HCT116 (cell line): ENCODE measurements at regions not wholly inside any gene's neighbourhood (a gene's known extent, or its start where the extent isn't known, plus 50 kb on each side); places are given as distances from the start of the nearest gene placed in this dataset.

Source experiments
- ATAC-seq: fragments of 200-7000 bp; cut with Tn5 transposase; 2 replicates; pipeline ENCODE4 v1.9.1; 2020; ENCODE audit warnings: mild to moderate bottlenecking, moderate library complexity
- BruUV-seq: library from RNA; stranded (reverse); fragments of 400-500 nt; replicated peaks from 2 replicates; lab custom pipeline; 2021; lab: Mats Ljungman, UMichigan
- CTCF ChIA-PET: fragments of 300-600 bp; sonication (Branson Sonifier 250); formaldehyde crosslinking; loops from one replicate; lab custom pipeline; 2021; ENCODE audit warnings: antibody characterized with exemption; lab: Charles Lee
- POLR2A ChIA-PET: fragments of 300-600, 350-600 bp; sonication (Branson Sonifier 250); formaldehyde crosslinking; loops from one replicate; lab custom pipeline; 2021; ENCODE audit warnings: antibody characterized with exemption; lab: Charles Lee
- RAD21 ChIA-PET, 2 experiments: fragments of 300-600 bp; sonication (Branson Sonifier 250); formaldehyde crosslinking; loops; one replicate each; lab custom pipeline; 2023; ENCODE audit warnings: low total read pairs in 2 of 2; ENCODE audit not compliant: uncharacterized antibody in 2 of 2, unreplicated experiment in 2 of 2, low non-redundant PET in 1 of 2; lab: Charles Lee
- DNase-seq: peaks from one replicate; pipeline ENCODE4 v3.0.0-alpha.2; 2010; ENCODE audit warnings: low read depth, low spot score
- H2AFZ ChIP-seq: fragments of 200-600 bp; shearing (Covaris generic), sonication (generic); 2 replicates; pipeline ENCODE4 v1.6.1; 2017; ENCODE audit warnings: low read depth, mixed run types, mixed read lengths, antibody characterized with exemption, low read length; ENCODE audit not compliant: poor library complexity, severe bottlenecking
- H3K27ac ChIP-seq: 2 replicates; pipeline ENCODE4 v1.5.1; 2012; ENCODE audit warnings: low read depth, low read length
- H3K27me3 ChIP-seq: fragments of 200-600 bp; sonication (generic); 2 replicates; pipeline ENCODE4 v1.6.1; 2016; ENCODE audit warnings: mixed run types, low read length, mixed read lengths; ENCODE audit not compliant: insufficient read depth
- H3K36me3 ChIP-seq, 2 experiments: fragments of 200-500 bp in 1 of 2; fragments of 200-600 bp in 1 of 2; sonication (Bioruptor generic) in 1 of 2; sonication (generic) in 1 of 2; 2 replicates each; pipeline versions ENCODE4 v1.5.1 to v1.6.1; 2014 to 2016; ENCODE audit warnings: low read length in 2 of 2, inconsistent platforms in 1 of 2, mixed read lengths in 1 of 2, mixed run types in 1 of 2; ENCODE audit not compliant: insufficient read depth in 2 of 2, control insufficient read depth in 1 of 2
- H3K4me1 ChIP-seq, 2 experiments: fragments of 200-600 bp in 1 of 2; sonication (generic) in 1 of 2; 2 replicates each; pipeline versions ENCODE4 v1.5.1 to v1.6.1; 2012 to 2017; ENCODE audit warnings: low read length in 2 of 2, inconsistent platforms in 1 of 2, mild to moderate bottlenecking in 1 of 2, mixed read lengths in 1 of 2, mixed run types in 1 of 2, moderate library complexity in 1 of 2; ENCODE audit not compliant: insufficient read depth in 2 of 2, control insufficient read depth in 1 of 2
- H3K4me2 ChIP-seq: fragments of 200-600 bp; sonication (generic); 2 replicates; pipeline ENCODE4 v1.6.1; 2017; ENCODE audit warnings: mixed run types, low read length, mixed read lengths
- H3K4me3 ChIP-seq, 2 experiments: fragments of 200-600 bp in 1 of 2; sonication (generic) in 1 of 2; replicated peaks in 1 of 2; 2 replicates each; pipeline ENCODE4 v1.5.1; 2011 to 2016; ENCODE audit warnings: low read length in 2 of 2, control low read depth in 1 of 2, low read depth in 1 of 2, mild to moderate bottlenecking in 1 of 2, mixed read lengths in 1 of 2, mixed run types in 1 of 2
- H3K79me2 ChIP-seq: fragments of 200-600 bp; sonication (generic); 2 replicates; pipeline ENCODE4 v1.6.1; 2017; ENCODE audit warnings: mild to moderate bottlenecking, mixed run types, low read length, moderate library complexity, mixed read lengths; ENCODE audit not compliant: insufficient read depth
- H3K9ac ChIP-seq: fragments of 200-600 bp; sonication (generic); 2 replicates; pipeline ENCODE4 v1.6.1; 2016; ENCODE audit warnings: low read length, mixed read lengths
- H3K9me2 ChIP-seq: fragments of 200-600 bp; sonication (generic), shearing (Covaris generic); 2 replicates; pipeline ENCODE4 v1.6.1; 2017; ENCODE audit warnings: mixed run types, mild to moderate bottlenecking, moderate library complexity; ENCODE audit not compliant: insufficient read depth
- H3K9me3 ChIP-seq, 2 experiments: fragments of 200-500 bp in 1 of 2; fragments of 200-600 bp in 1 of 2; sonication (Bioruptor generic) in 1 of 2; sonication (generic) in 1 of 2; 2 replicates each; pipeline ENCODE4 v1.6.1; 2014 to 2017; ENCODE audit warnings: low read length in 2 of 2, mixed read lengths in 2 of 2, inconsistent platforms in 1 of 2, low read depth in 1 of 2, mild to moderate bottlenecking in 1 of 2, mixed run types in 1 of 2, moderate library complexity in 1 of 2; ENCODE audit not compliant: control insufficient read depth in 1 of 2, insufficient read depth in 1 of 2
- H4K20me1 ChIP-seq: fragments of 200-600 bp; sonication (generic), shearing (Covaris generic); 2 replicates; pipeline ENCODE4 v1.6.1; 2017; ENCODE audit warnings: mixed run types, mild to moderate bottlenecking, moderate library complexity; ENCODE audit not compliant: insufficient read depth
- CBX3 ChIP-seq: IDR thresholded peaks from 2 replicates; pipeline ENCODE4 v1.6.1; 2012; ENCODE audit warnings: low read depth
- CEBPB ChIP-seq: IDR thresholded peaks from 2 replicates; pipeline ENCODE4 v1.6.1; 2012; ENCODE audit warnings: low read depth
- EZH2 ChIP-seq: fragments of 200-600 bp; sonication (generic); IDR thresholded peaks from 2 replicates; pipeline ENCODE4 v1.6.1; 2017; ENCODE audit warnings: antibody characterized with exemption, mixed run types
- FOSL1 ChIP-seq: IDR thresholded peaks from 2 replicates; pipeline ENCODE4 v1.6.1; 2012; ENCODE audit warnings: low read depth
- JUND ChIP-seq: IDR thresholded peaks from 2 replicates; pipeline ENCODE4 v1.6.1; 2012
- POLR2AphosphoS5 ChIP-seq: IDR thresholded peaks from 2 replicates; pipeline ENCODE4 v1.6.1; 2011; ENCODE audit warnings: mild to moderate bottlenecking, low read depth, low read length, moderate library complexity
- RAD21 ChIP-seq: IDR thresholded peaks from 2 replicates; pipeline ENCODE4 v1.6.1; 2012; ENCODE audit warnings: low read depth, mild to moderate bottlenecking
- REST ChIP-seq: IDR thresholded peaks from 2 replicates; pipeline ENCODE4 v1.6.1; 2012; ENCODE audit warnings: low read depth
- SP1 ChIP-seq: IDR thresholded peaks from 2 replicates; pipeline ENCODE4 v1.6.1; 2012; ENCODE audit warnings: low read depth
- SRF ChIP-seq: IDR thresholded peaks from 2 replicates; pipeline ENCODE4 v1.6.1; 2012; ENCODE audit warnings: low read depth
- TCF7L2 ChIP-seq: IDR thresholded peaks from 2 replicates; pipeline ENCODE4 v1.7.0; 2011; ENCODE audit warnings: borderline replicate concordance, inconsistent platforms; ENCODE audit not compliant: insufficient read depth, insufficient read length; ENCODE audit errors: extremely low read depth
- YY1 ChIP-seq: IDR thresholded peaks from 2 replicates; pipeline ENCODE4 v1.6.1; 2011; ENCODE audit warnings: low read length, low read depth, moderate library complexity, mild to moderate bottlenecking; ENCODE audit not compliant: insufficient replicate concordance; ENCODE audit errors: extremely low read depth
- ZFX ChIP-seq: fragments of 450-650 bp; IDR thresholded peaks from 2 replicates; pipeline ENCODE4 v1.6.1; 2017
- intact Hi-C: fragments of 100-400 bp; cut with micrococcal nuclease; formaldehyde crosslinking; loops from 2 replicates; pipeline ENCODE4 v1.10.0; 2022
- TF ChIP-seq, protein P1 (sequence below), 3 experiments: fragments of 200-600 bp in 1 of 3; sonication (generic) in 1 of 3; IDR thresholded peaks in 2 of 3; conservative IDR thresholded peaks in 1 of 3; 2 replicates each; pipeline ENCODE4 v1.5.1; 2012 to 2017; ENCODE audit warnings: low read depth in 2 of 3, low read length in 2 of 3, antibody characterized with exemption in 1 of 3, borderline replicate concordance in 1 of 3, control low read depth in 1 of 3, mild to moderate bottlenecking in 1 of 3, mixed read lengths in 1 of 3, mixed run types in 1 of 3, moderate library complexity in 1 of 3; ENCODE audit not compliant: insufficient read depth in 1 of 3
- TF ChIP-seq, protein P2 (sequence below): IDR thresholded peaks from 2 replicates; pipeline ENCODE4 v1.6.1; 2012

GRCh38 chr19:31513841-31514240, 164.6 kb upstream of the TSHZ3 start (continued):
- no peak for TF ChIP-seq ZFX
- TF ChIP-seq CBX3, result no peak
- TF ChIP-seq SRF, result no peak
- no peak for TF ChIP-seq CEBPB
- TF ChIP-seq TCF7L2, result no peak
- TF ChIP-seq REST, result no peak

DNA sequence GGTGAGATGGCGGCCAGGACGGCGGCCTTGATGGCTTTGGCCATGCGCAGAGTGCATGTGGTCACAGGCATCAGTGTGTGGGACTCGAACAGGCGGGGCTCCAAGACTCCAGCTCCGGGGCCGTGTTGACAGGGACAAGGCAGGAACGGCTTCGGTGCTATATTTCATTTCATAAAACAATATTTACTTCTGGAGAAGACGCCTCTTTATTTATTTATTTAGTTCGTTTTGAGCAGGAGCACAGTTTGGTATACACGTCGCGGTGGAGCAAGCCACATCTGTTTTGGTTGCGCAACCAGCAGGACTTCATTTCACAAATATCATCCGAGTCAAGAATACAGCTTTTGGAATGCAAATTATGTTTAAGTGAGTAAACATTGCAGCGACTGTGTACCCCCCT, 166.7 kb upstream of the TSHZ3 start:
- ATAC-seq, result no peak
- H3K9me2 ChIP-seq, result no peaks in the 10 kb centered on the region
- no peak overlapping the region for H3K4me2 ChIP-seq
- peaks cover 10 to 24% of the 10 kb centered on the region in 2 experiments; a peak in 2 of 4 replicates for H3K9me3 ChIP-seq
- no peak for TF ChIP-seq SRF
- TF ChIP-seq POLR2AphosphoS5, result no peak
- no peak for TF ChIP-seq FOSL1
- no peak for TF ChIP-seq EZH2
- TF ChIP-seq YY1, result no peak
- no peak for TF ChIP-seq ZFX
- no peak for TF ChIP-seq CEBPB
- TF ChIP-seq JUND, result no peak
- no peak for TF ChIP-seq SP1
- TF ChIP-seq RAD21, result no peak
- TF ChIP-seq, protein P1, sequence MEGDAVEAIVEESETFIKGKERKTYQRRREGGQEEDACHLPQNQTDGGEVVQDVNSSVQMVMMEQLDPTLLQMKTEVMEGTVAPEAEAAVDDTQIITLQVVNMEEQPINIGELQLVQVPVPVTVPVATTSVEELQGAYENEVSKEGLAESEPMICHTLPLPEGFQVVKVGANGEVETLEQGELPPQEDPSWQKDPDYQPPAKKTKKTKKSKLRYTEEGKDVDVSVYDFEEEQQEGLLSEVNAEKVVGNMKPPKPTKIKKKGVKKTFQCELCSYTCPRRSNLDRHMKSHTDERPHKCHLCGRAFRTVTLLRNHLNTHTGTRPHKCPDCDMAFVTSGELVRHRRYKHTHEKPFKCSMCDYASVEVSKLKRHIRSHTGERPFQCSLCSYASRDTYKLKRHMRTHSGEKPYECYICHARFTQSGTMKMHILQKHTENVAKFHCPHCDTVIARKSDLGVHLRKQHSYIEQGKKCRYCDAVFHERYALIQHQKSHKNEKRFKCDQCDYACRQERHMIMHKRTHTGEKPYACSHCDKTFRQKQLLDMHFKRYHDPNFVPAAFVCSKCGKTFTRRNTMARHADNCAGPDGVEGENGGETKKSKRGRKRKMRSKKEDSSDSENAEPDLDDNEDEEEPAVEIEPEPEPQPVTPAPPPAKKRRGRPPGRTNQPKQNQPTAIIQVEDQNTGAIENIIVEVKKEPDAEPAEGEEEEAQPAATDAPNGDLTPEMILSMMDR (IDR thresholded peaks at IDR 0.05 in 2 of 3, conservative IDR thresholded peaks at IDR 0.05 in 1 of 3; ENCODE audit: borderline replicate concordance in 1 of 3, insufficient read depth in 1 of 3, low read depth in 2 of 3, low read length in 2 of 3), result no peak
- TF ChIP-seq REST, result no peak
- TF ChIP-seq CBX3, result no peak
- TF ChIP-seq, protein P2, sequence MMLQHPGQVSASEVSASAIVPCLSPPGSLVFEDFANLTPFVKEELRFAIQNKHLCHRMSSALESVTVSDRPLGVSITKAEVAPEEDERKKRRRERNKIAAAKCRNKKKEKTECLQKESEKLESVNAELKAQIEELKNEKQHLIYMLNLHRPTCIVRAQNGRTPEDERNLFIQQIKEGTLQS, result no peak
- POLR2A ChIA-PET, result no interaction called here
- H3K4me3 ChIP-seq, result no peak overlapping the region
- no peaks in the 10 kb centered on the region for H3K4me1 ChIP-seq
- H3K79me2 ChIP-seq, result no peaks in the 10 kb centered on the region
- H3K36me3 ChIP-seq, result no peaks in the 10 kb centered on the region
- intact Hi-C loops, result no loop called here
- RAD21 ChIA-PET, result no interaction called here
- no peak overlapping the region for H3K9ac ChIP-seq
- no peak overlapping the region for H2AFZ ChIP-seq
- CTCF ChIA-PET, result no interaction called here
- no peak for DNase-seq
- no peak overlapping the region for H3K27ac ChIP-seq
- H4K20me1 ChIP-seq, result no peaks in the 10 kb centered on the region
- no peaks in the 10 kb centered on the region for H3K27me3 ChIP-seq
- BruUV-seq, result no TSS peak
